Globus pallidus (tissue), 1 donor: ENCODE measurements at regions not wholly inside any gene's neighbourhood (a gene's known extent, or its start where the extent isn't known, plus 50 kb on each side); places are given as distances from the start of the nearest gene placed in this dataset.

Experiments used
- DNase-seq: peaks from one replicate; pipeline ENCODE4 v3.0.0-alpha.2; 2015; ENCODE audit warnings: low spot score

- no peak for DNase-seq
Measured at GRCh38 chr5:39800042-39800601, 375.3 kb upstream of the DAB2 start.

- DNase-seq, result no peak
Measured at GRCh38 chr5:39799242-39799641, 374.5 kb upstream of the DAB2 start.

- no peak for DNase-seq
Measured at GRCh38 chr5:39794513-39795210, 369.9 kb upstream of the DAB2 start.

GRCh38 chr5:39785410-39785809 lies 360.6 kb upstream of the DAB2 start:
- no peak for DNase-seq

- DNase-seq, result no peak
Measured at GRCh38 chr5:39783756-39784421, 359.1 kb upstream of the DAB2 start.

- DNase-seq, result no peak
Measured at GRCh38 chr5:39780347-39780746, 355.6 kb upstream of the DAB2 start.

- no peak for DNase-seq
Measured at GRCh38 chr5:39779831-39780230, 355.1 kb upstream of the DAB2 start.

GRCh38 chr5:39775797-39776365 lies 351.1 kb upstream of the DAB2 start:
- no peak for DNase-seq

- no peak for DNase-seq
Measured at GRCh38 chr5:39775086-39775796, 350.5 kb upstream of the DAB2 start.

- no peak for DNase-seq
Measured at GRCh38 chr5:39774605-39775004, 349.8 kb upstream of the DAB2 start.

- no peak for DNase-seq
Measured at GRCh38 chr5:39772307-39772706, 347.5 kb upstream of the DAB2 start.

- no peak for DNase-seq
Measured at GRCh38 chr5:39767916-39768315, 343.1 kb upstream of the DAB2 start.

GRCh38 chr5:39765366-39765765 lies 340.6 kb upstream of the DAB2 start:
- DNase-seq, result no peak

GRCh38 chr5:39762761-39763160 lies 338.0 kb upstream of the DAB2 start:
- DNase-seq, result no peak

GRCh38 chr5:39761199-39761950 lies 336.6 kb upstream of the DAB2 start:
- no peak for DNase-seq

- DNase-seq, result no peak
Measured at GRCh38 chr5:39760385-39761198, 335.8 kb upstream of the DAB2 start.

GRCh38 chr5:39759701-39760100 lies 334.9 kb upstream of the DAB2 start:
- DNase-seq, result no peak

GRCh38 chr5:39758426-39758825 lies 333.6 kb upstream of the DAB2 start:
- DNase-seq, result no peak

GRCh38 chr5:39757131-39757530 lies 332.4 kb upstream of the DAB2 start:
- no peak for DNase-seq

- DNase-seq, result peak; percentile 3
Measured at GRCh38 chr5:39755986-39756385, 331.2 kb upstream of the DAB2 start.

- no peak for DNase-seq
Measured at GRCh38 chr5:39755452-39755851, 330.7 kb upstream of the DAB2 start.
